H1 (cell line): ENCODE measurements at regions not wholly inside any gene's neighbourhood (a gene's known extent, or its start where the extent isn't known, plus 50 kb on each side); places are given as distances from the start of the nearest gene placed in this dataset.

Experiments
- ATF3 ChIP-seq: IDR thresholded peaks from 2 replicates; pipeline ENCODE4 v1.6.1; 2011; ENCODE audit warnings: low read depth, mild to moderate bottlenecking, low read length; ENCODE audit not compliant: insufficient read depth
- CREB1 ChIP-seq: IDR thresholded peaks from 2 replicates; pipeline ENCODE4 v1.6.1; 2012; ENCODE audit warnings: inconsistent platforms
- KDM1A ChIP-seq: fragments of 200-600, 300-600 bp; sonication (generic); IDR thresholded peaks from 2 replicates; pipeline ENCODE4 v1.7.1; 2016; ENCODE audit warnings: mild to moderate bottlenecking, low read length, borderline replicate concordance
- RXRA ChIP-seq: IDR thresholded peaks from 2 replicates; pipeline ENCODE4 v1.6.1; 2011; ENCODE audit warnings: low read depth, mild to moderate bottlenecking, low read length, moderate library complexity; ENCODE audit not compliant: insufficient read depth
- TAF7 ChIP-seq: optimal IDR thresholded peaks from 2 replicates; pipeline ENCODE3; 2011; ENCODE audit warnings: low read depth, mild to moderate bottlenecking, inconsistent platforms, low read length, moderate library complexity, borderline replicate concordance

DNA sequence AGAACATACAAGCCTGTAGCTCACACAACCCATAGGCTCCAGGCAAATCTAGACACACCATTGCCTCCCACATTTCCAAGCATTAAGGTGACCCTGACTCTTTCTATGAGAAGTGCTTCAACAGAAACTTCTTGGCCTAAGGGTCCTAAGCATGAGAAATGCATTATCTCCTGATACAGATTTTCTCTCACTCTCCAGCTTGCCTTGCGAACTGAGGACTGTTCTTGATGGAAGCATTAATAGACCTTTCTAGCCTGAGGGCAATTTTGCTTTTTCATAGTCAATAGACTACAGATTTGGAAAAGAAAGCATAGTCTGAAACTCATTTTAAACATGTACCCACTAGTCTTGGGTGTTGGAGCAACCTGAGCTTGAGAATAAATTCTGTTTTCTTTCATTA is 1801.3 kb upstream of the PCDH7 start (continued):
- TF ChIP-seq CREB1 (no peak), ATF3 (no peak), TAF7 (no peak), KDM1A (no peak), RXRA (no peak)
